ENCODE measurements at regions not wholly inside any gene's neighbourhood (a gene's known extent, or its start where the extent isn't known, plus 50 kb on each side); places are given as distances from the start of the nearest gene placed in this dataset.

DNA sequence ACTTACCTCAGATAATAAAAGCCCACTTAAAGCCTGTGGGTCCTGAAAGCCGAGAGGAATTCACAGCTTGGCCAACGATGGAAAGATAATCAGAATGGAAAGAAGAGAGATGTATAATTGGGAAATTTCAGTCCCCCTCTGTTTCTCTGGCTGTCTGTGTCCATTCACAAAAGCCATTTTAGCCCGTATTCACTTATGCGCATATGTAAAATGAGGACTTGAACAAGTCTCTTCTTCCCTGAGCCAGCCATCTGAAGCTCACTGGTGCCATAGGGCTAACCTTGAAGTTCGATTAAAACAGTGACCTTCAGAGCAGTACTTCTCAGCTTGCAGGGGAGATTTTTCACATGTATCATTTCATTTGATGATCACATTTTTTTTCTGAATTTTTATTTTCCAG is 527.2 kb downstream of the GRIN2A start:
- no peaks in the 10 kb centered on the region for H3K79me1 ChIP-seq (ENCODE audit: low read length)
- H3K18ac ChIP-seq (ENCODE audit: low read length) = no peak overlapping the region
- H2BK12ac ChIP-seq (ENCODE audit: low read length) = no peak overlapping the region
- no peaks in the 10 kb centered on the region for H3K36me3 ChIP-seq (ENCODE audit: control insufficient read depth in 1 of 2, insufficient read depth in 2 of 2, low read length in 2 of 2)
- no peak overlapping the region for H3K14ac ChIP-seq (ENCODE audit: low read length)
- no peak overlapping the region for H2AK5ac ChIP-seq (ENCODE audit: low read length)
- no peak overlapping the region for H2BK5ac ChIP-seq (ENCODE audit: low read depth, low read length, poor library complexity)
- H3K27me3 ChIP-seq (ENCODE audit: insufficient read depth, low read length) = no peaks in the 10 kb centered on the region
- no peak overlapping the region for H3K4me2 ChIP-seq (ENCODE audit: low read length)
- H2AFZ ChIP-seq (ENCODE audit: insufficient read depth, low read length, poor library complexity) = no peak overlapping the region
- no CpG with 5 or more reads among the region's 5 CpGs for WGBS (ENCODE audit: extremely low coverage, insufficient coverage, insufficient read length)
- H3K9ac ChIP-seq (ENCODE audit: low read length) = no peak overlapping the region
- no peaks in the 10 kb centered on the region for H3K79me2 ChIP-seq (ENCODE audit: control insufficient read depth, insufficient read depth, low read length, poor library complexity)
- DNase-seq = no peak
- no peak overlapping the region for H4K91ac ChIP-seq (ENCODE audit: low read depth, low read length)
- no peaks in the 10 kb centered on the region for H3K4me1 ChIP-seq (ENCODE audit: control insufficient read depth in 1 of 2, insufficient read depth in 2 of 2, low read length in 2 of 2)
- H4K8ac ChIP-seq (ENCODE audit: low read depth, low read length) = no peak overlapping the region
- H3K23ac ChIP-seq (ENCODE audit: low read length) = no peak overlapping the region
- no peak overlapping the region for H3K4me3 ChIP-seq (ENCODE audit: low read depth, low read length)
- H3K4ac ChIP-seq (ENCODE audit: low read depth, low read length) = no peak overlapping the region
- H3K27ac ChIP-seq (ENCODE audit: low read depth, low read length) = no peak overlapping the region
- H4K12ac ChIP-seq (ENCODE audit: low read depth, low read length) = no peak overlapping the region
- no peaks in the 10 kb centered on the region for H3K9me3 ChIP-seq (ENCODE audit: insufficient read depth, low read depth, low read length)
- no peak overlapping the region for H2BK120ac ChIP-seq (ENCODE audit: insufficient read depth, low read length, poor library complexity)

DNA sequence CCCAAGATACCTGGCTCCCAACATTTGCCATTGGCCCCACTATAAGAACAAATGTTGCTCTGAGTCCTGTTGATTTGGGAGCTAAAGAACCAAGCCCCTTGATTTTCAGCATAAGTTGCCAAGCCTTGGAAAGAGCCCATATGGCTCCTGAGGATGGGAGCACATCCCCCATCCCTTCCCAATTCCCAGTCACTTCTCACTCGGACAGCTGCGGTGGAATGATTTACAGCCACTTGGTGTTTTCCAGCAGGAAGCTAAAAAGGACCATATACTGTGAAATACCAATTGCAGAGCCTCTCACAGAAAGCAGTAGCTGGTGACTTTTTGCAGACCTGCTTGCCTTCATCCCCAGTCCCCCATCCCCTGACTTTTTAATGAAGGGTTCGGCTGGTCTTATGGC is 524.6 kb downstream of the GRIN2A start:
- no peak overlapping the region for H3K18ac ChIP-seq (ENCODE audit: low read length)
- no peak overlapping the region for H3K14ac ChIP-seq (ENCODE audit: low read length)
- no peak overlapping the region for H4K12ac ChIP-seq (ENCODE audit: low read depth, low read length)
- H3K9me3 ChIP-seq (ENCODE audit: insufficient read depth, low read depth, low read length) = no peaks in the 10 kb centered on the region
- no peak overlapping the region for H2AK5ac ChIP-seq (ENCODE audit: low read length)
- no peak overlapping the region for H3K4ac ChIP-seq (ENCODE audit: low read depth, low read length)
- no peaks in the 10 kb centered on the region for H3K79me2 ChIP-seq (ENCODE audit: control insufficient read depth, insufficient read depth, low read length, poor library complexity)
- H4K8ac ChIP-seq (ENCODE audit: low read depth, low read length) = no peak overlapping the region
- no peak for DNase-seq
- no peaks in the 10 kb centered on the region for H3K4me1 ChIP-seq (ENCODE audit: control insufficient read depth in 1 of 2, insufficient read depth in 2 of 2, low read length in 2 of 2)
- H3K9ac ChIP-seq (ENCODE audit: low read length) = no peak overlapping the region
- H3K27me3 ChIP-seq (ENCODE audit: insufficient read depth, low read length) = no peaks in the 10 kb centered on the region
- H3K79me1 ChIP-seq (ENCODE audit: low read length) = no peaks in the 10 kb centered on the region
- no peak overlapping the region for H3K4me3 ChIP-seq (ENCODE audit: low read depth, low read length)
- H3K27ac ChIP-seq (ENCODE audit: low read depth, low read length) = no peak overlapping the region
- no peak overlapping the region for H2AFZ ChIP-seq (ENCODE audit: insufficient read depth, low read length, poor library complexity)
- no peak overlapping the region for H4K91ac ChIP-seq (ENCODE audit: low read depth, low read length)
- WGBS (ENCODE audit: extremely low coverage, insufficient coverage, insufficient read length) = no CpG with 5 or more reads among the region's 3 CpGs
- no peaks in the 10 kb centered on the region for H3K36me3 ChIP-seq (ENCODE audit: control insufficient read depth in 1 of 2, insufficient read depth in 2 of 2, low read length in 2 of 2)
- no peak overlapping the region for H2BK120ac ChIP-seq (ENCODE audit: insufficient read depth, low read length, poor library complexity)
- no peak overlapping the region for H3K4me2 ChIP-seq (ENCODE audit: low read length)
- H2BK12ac ChIP-seq (ENCODE audit: low read length) = no peak overlapping the region
- no peak overlapping the region for H2BK5ac ChIP-seq (ENCODE audit: low read depth, low read length, poor library complexity)
- no peak overlapping the region for H3K23ac ChIP-seq (ENCODE audit: low read length)

DNA sequence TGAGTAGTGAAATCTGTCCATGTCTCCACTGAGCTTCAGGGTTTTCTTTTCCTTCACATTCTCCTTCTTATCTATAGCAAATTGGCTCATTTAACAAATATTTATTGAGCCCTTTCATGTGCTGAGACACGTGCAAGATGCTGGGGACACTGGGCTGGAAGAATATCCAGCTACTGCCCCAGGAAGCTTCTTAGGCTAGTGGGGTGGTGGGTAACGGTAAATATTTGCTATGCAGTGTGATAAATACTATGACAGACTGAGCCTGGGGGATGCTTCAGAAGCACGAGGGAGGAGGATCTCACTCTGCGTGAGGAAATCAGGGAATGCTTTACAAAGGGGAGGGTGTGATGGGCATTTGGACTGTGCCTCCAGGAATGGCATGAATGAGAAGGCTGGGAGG is 524.1 kb downstream of the GRIN2A start:
- Histone ChIP-seq H3K79me2 (ENCODE audit: control insufficient read depth, insufficient read depth, low read length, poor library complexity) (no peaks in the 10 kb centered on the region), H3K18ac (ENCODE audit: low read length) (no peak overlapping the region), H2BK12ac (ENCODE audit: low read length) (no peak overlapping the region), H3K79me1 (ENCODE audit: low read length) (no peaks in the 10 kb centered on the region), H4K91ac (ENCODE audit: low read depth, low read length) (no peak overlapping the region), H2AK5ac (ENCODE audit: low read length) (no peak overlapping the region), H4K8ac (ENCODE audit: low read depth, low read length) (no peak overlapping the region), H3K23ac (ENCODE audit: low read length) (peak overlapping the region; percentile 40), H3K9ac (ENCODE audit: low read length) (no peak overlapping the region), H3K4ac (ENCODE audit: low read depth, low read length) (no peak overlapping the region), H4K12ac (ENCODE audit: low read depth, low read length) (no peak overlapping the region), H2AFZ (ENCODE audit: insufficient read depth, low read length, poor library complexity) (no peak overlapping the region), H3K27ac (ENCODE audit: low read depth, low read length) (no peak overlapping the region), H3K4me3 (ENCODE audit: low read depth, low read length) (no peak overlapping the region), H3K4me1 (ENCODE audit: control insufficient read depth in 1 of 2, insufficient read depth in 2 of 2, low read length in 2 of 2) (no peaks in the 10 kb centered on the region), H2BK5ac (ENCODE audit: low read depth, low read length, poor library complexity) (no peak overlapping the region), H3K36me3 (ENCODE audit: control insufficient read depth in 1 of 2, insufficient read depth in 2 of 2, low read length in 2 of 2) (no peaks in the 10 kb centered on the region), H3K14ac (ENCODE audit: low read length) (no peak overlapping the region), H3K9me3 (ENCODE audit: insufficient read depth, low read depth, low read length) (no peaks in the 10 kb centered on the region), H3K27me3 (ENCODE audit: insufficient read depth, low read length) (no peaks in the 10 kb centered on the region), H2BK120ac (ENCODE audit: insufficient read depth, low read length, poor library complexity) (no peak overlapping the region), H3K4me2 (ENCODE audit: low read length) (no peak overlapping the region)
- WGBS (ENCODE audit: extremely low coverage, insufficient coverage, insufficient read length) = no CpG with 5 or more reads among the region's 4 CpGs
- DNase-seq = no peak

DNA sequence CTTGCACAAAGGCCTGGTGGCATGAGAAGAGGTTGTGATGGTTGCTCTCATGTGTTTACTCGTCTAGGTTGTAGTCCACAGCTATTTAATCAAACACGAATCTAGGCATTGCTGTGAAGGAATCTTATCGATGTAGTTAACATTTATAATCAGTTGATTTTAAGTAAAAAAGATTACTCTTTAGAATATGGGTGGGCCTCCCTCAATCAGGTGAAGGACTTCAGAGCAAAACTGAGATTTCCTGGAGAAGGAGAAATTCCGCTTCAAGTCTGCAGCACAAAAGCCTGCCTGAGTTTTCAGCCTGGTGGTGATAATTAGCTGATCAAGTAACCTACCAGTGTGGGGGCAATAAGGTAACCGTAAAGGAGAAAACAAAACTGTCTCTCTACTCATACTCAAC is 523.6 kb downstream of the GRIN2A start:
- H3K4me3 ChIP-seq (ENCODE audit: low read depth, low read length) = no peak overlapping the region
- no peak overlapping the region for H2BK5ac ChIP-seq (ENCODE audit: low read depth, low read length, poor library complexity)
- no peak overlapping the region for H3K14ac ChIP-seq (ENCODE audit: low read length)
- no peak overlapping the region for H2AK5ac ChIP-seq (ENCODE audit: low read length)
- H4K12ac ChIP-seq (ENCODE audit: low read depth, low read length) = no peak overlapping the region
- no peak overlapping the region for H4K8ac ChIP-seq (ENCODE audit: low read depth, low read length)
- no peak overlapping the region for H2AFZ ChIP-seq (ENCODE audit: insufficient read depth, low read length, poor library complexity)
- no peaks in the 10 kb centered on the region for H3K4me1 ChIP-seq (ENCODE audit: control insufficient read depth in 1 of 2, insufficient read depth in 2 of 2, low read length in 2 of 2)
- no peak overlapping the region for H3K4me2 ChIP-seq (ENCODE audit: low read length)
- H2BK120ac ChIP-seq (ENCODE audit: insufficient read depth, low read length, poor library complexity) = no peak overlapping the region
- no peak overlapping the region for H4K91ac ChIP-seq (ENCODE audit: low read depth, low read length)
- no peaks in the 10 kb centered on the region for H3K36me3 ChIP-seq (ENCODE audit: control insufficient read depth in 1 of 2, insufficient read depth in 2 of 2, low read length in 2 of 2)
- H3K9me3 ChIP-seq (ENCODE audit: insufficient read depth, low read depth, low read length) = no peaks in the 10 kb centered on the region
- no peak for DNase-seq
- H2BK12ac ChIP-seq (ENCODE audit: low read length) = no peak overlapping the region
- no peak overlapping the region for H3K27ac ChIP-seq (ENCODE audit: low read depth, low read length)
- WGBS (ENCODE audit: extremely low coverage, insufficient coverage, insufficient read length) = no CpG with 5 or more reads among the region's 5 CpGs
- H3K27me3 ChIP-seq (ENCODE audit: insufficient read depth, low read length) = no peaks in the 10 kb centered on the region
- no peaks in the 10 kb centered on the region for H3K79me1 ChIP-seq (ENCODE audit: low read length)
- no peaks in the 10 kb centered on the region for H3K79me2 ChIP-seq (ENCODE audit: control insufficient read depth, insufficient read depth, low read length, poor library complexity)
- H3K4ac ChIP-seq (ENCODE audit: low read depth, low read length) = no peak overlapping the region
- no peak overlapping the region for H3K18ac ChIP-seq (ENCODE audit: low read length)
- H3K23ac ChIP-seq (ENCODE audit: low read length) = no peak overlapping the region
- no peak overlapping the region for H3K9ac ChIP-seq (ENCODE audit: low read length)
